ENCODE measurements at regions not wholly inside any gene's neighbourhood (a gene's known extent, or its start where the extent isn't known, plus 50 kb on each side); places are given as distances from the start of the nearest gene placed in this dataset.

- TF ChIP-seq CTCF (IDR thresholded peaks at IDR 0.05) (no peak), POLR2A (IDR thresholded peaks at IDR 0.05) (no peak)
Measured at GRCh38 chr2:38464971-38465788, 88.1 kb upstream of the ATL2 start.
